ENCODE measurements at regions not wholly inside any gene's neighbourhood (a gene's known extent, or its start where the extent isn't known, plus 50 kb on each side); places are given as distances from the start of the nearest gene placed in this dataset.

- Histone ChIP-seq H3K4me1 (no peaks in the 10 kb centered on the region), H3K27me3 (no peaks in the 10 kb centered on the region), H3K9me3 (no peaks in the 10 kb centered on the region), H3K36me3 (no peaks in the 10 kb centered on the region), H3K27ac (no peak overlapping the region), H3K4me3 (no peak overlapping the region)
- no peak for DNase-seq
- intact Hi-C loops (cut with DNase I; ENCODE audit: low total_unique reads), result no loop called here
- TF ChIP-seq, protein P1, sequence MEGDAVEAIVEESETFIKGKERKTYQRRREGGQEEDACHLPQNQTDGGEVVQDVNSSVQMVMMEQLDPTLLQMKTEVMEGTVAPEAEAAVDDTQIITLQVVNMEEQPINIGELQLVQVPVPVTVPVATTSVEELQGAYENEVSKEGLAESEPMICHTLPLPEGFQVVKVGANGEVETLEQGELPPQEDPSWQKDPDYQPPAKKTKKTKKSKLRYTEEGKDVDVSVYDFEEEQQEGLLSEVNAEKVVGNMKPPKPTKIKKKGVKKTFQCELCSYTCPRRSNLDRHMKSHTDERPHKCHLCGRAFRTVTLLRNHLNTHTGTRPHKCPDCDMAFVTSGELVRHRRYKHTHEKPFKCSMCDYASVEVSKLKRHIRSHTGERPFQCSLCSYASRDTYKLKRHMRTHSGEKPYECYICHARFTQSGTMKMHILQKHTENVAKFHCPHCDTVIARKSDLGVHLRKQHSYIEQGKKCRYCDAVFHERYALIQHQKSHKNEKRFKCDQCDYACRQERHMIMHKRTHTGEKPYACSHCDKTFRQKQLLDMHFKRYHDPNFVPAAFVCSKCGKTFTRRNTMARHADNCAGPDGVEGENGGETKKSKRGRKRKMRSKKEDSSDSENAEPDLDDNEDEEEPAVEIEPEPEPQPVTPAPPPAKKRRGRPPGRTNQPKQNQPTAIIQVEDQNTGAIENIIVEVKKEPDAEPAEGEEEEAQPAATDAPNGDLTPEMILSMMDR (IDR thresholded peaks at IDR 0.05), result no peak
- no peak for TF ChIP-seq POLR2A (IDR thresholded peaks at IDR 0.05)
These were observed 247.7 kb downstream of the TFEC start for GRCh38 chr7:115782696-115783490.

DNA sequence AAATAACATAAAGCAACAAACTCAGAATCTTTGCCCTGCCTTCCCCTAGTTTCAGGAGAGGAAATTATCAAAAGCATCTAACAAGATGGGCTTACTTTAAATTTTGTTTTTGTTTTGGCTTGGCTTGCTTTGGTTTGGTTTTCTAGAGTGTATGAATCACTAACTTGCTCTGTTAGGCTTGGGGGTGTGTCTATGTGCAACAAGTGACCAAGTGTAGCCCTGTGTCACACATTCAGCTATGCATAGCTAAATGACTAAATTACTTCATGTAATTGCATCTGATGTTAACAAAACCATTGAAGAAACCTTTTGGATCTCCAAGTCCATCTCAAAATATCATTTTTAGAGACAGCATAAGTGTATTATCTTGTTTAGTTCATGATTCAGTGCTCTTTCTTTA lies 251.0 kb downstream of the TFEC start:
- Histone ChIP-seq H3K9me3 (no peaks in the 10 kb centered on the region), H3K4me3 (no peak overlapping the region), H3K27ac (no peak overlapping the region), H3K36me3 (no peaks in the 10 kb centered on the region), H3K27me3 (no peaks in the 10 kb centered on the region), H3K4me1 (no peaks in the 10 kb centered on the region)
- intact Hi-C loops (cut with DNase I; ENCODE audit: low total_unique reads), result no loop called here
- no peak for TF ChIP-seq POLR2A (IDR thresholded peaks at IDR 0.05)
- TF ChIP-seq, protein P1 (IDR thresholded peaks at IDR 0.05), result no peak
- DNase-seq, result no peak

DNA sequence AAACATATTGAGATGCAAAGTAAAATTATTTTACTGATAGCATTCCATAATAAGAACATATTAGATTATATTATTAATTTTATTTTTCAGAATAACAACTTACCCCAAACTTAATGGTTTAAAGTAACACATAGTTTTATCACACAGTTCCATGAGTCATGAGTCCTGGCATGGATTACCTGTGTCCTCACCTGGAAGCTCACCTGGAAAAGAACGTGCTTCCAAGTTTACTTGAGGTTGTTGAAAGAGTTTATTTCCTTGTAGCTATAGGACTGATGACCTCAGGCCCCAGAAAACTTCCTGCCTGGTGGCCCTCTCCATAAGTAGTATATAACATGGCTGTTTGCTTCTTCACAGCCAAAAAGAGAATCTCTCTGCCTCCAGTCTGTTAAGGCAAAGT lies 254.6 kb downstream of the TFEC start:
- no peaks in the 10 kb centered on the region for H3K36me3 ChIP-seq
- H3K4me1 ChIP-seq, result no peaks in the 10 kb centered on the region
- no peak overlapping the region for H3K27ac ChIP-seq
- no peak for TF ChIP-seq POLR2A (IDR thresholded peaks at IDR 0.05)
- TF ChIP-seq, protein P1 (IDR thresholded peaks at IDR 0.05), result no peak
- intact Hi-C loops (cut with DNase I; ENCODE audit: low total_unique reads), result no loop called here
- H3K4me3 ChIP-seq, result no peak overlapping the region
- H3K9me3 ChIP-seq, result no peaks in the 10 kb centered on the region
- H3K27me3 ChIP-seq, result no peaks in the 10 kb centered on the region
- no peak for DNase-seq

DNA sequence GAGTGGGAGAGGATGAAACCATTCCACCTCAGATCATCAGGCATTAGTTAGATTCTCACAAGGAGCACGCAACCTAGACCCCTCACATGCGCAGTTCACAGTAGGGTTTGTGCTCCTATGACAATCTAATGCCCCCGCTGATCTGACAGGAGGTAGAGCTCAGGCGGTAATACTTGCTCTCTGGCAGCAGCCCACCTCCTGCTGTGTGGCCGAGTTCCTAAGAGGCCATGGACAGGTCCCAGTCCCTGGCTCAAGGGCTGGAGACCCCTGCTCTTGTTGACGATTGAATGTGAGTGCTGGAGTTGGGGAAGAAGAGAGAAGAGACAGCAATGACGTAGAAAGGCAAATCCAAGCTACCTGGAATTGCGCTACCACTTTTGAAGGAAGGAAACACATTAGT lies 267.2 kb downstream of the TFEC start:
- Histone ChIP-seq H3K36me3 (no peaks in the 10 kb centered on the region), H3K27me3 (no peaks in the 10 kb centered on the region), H3K9me3 (no peaks in the 10 kb centered on the region), H3K27ac (no peak overlapping the region), H3K4me3 (no peak overlapping the region), H3K4me1 (no peaks in the 10 kb centered on the region)
- intact Hi-C loops (cut with DNase I; ENCODE audit: low total_unique reads), result no loop called here
- DNase-seq, result no peak
- TF ChIP-seq, protein P1 (IDR thresholded peaks at IDR 0.05), result no peak
- no peak for TF ChIP-seq POLR2A (IDR thresholded peaks at IDR 0.05)

DNA sequence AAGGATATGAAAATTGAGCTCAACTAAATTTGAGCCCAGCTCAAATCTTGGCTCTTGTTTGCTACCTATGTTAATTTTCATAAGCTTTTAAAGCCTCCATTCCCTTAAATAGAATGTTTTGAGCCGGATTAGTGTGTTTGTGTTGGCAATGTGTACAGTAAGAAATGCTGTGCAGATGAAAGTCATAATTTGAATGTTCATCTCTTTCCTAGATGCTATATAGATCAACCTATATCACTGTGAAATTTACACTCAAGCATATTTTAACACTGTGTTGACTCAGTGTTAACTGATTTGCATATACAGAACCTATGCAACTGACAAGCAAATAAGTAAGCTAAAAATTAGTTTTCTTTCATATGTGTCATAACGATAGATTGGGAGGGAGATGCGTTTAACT lies 272.5 kb downstream of the TFEC start:
- Histone ChIP-seq H3K4me3 (no peak overlapping the region), H3K27me3 (no peaks in the 10 kb centered on the region), H3K4me1 (no peaks in the 10 kb centered on the region), H3K9me3 (no peaks in the 10 kb centered on the region), H3K27ac (no peak overlapping the region), H3K36me3 (no peaks in the 10 kb centered on the region)
- TF ChIP-seq, protein P1 (IDR thresholded peaks at IDR 0.05), result no peak
- no peak for TF ChIP-seq POLR2A (IDR thresholded peaks at IDR 0.05)
- intact Hi-C loops (cut with DNase I; ENCODE audit: low total_unique reads), result no loop called here
- DNase-seq, result no peak
